ENCODE measurements at regions not wholly inside any gene's neighbourhood (a gene's known extent, or its start where the extent isn't known, plus 50 kb on each side); places are given as distances from the start of the nearest gene placed in this dataset.
"Not testable (repeated sequence)": the region's sequence is repeated elsewhere in the genome, so short reads cannot be mapped to it uniquely, and the experiment has no call there.

GRCh38 chr17:70493277-70493874, 324.0 kb downstream of the KCNJ2 start:
- H3K4me1 ChIP-seq (ENCODE audit: control insufficient read depth in 1 of 2, insufficient read depth in 2 of 2, low read length in 2 of 2) = peaks cover 0 to 2% of the 10 kb centered on the region in 2 donors
- no peaks in the 10 kb centered on the region for H3K9me3 ChIP-seq (ENCODE audit: control insufficient read depth in 1 of 2, low read length in 2 of 2)
- H3K36me3 ChIP-seq (ENCODE audit: control insufficient read depth in 1 of 2, insufficient read depth in 2 of 2, low read length in 2 of 2) = no peaks in the 10 kb centered on the region
- no peak overlapping the region for H3K27ac ChIP-seq (ENCODE audit: low read length)
- H3K4me3 ChIP-seq (ENCODE audit: low read depth in 1 of 2, low read length in 2 of 2) = no peak overlapping the region
- H3K27me3 ChIP-seq (ENCODE audit: low read depth, low read length) = no peaks in the 10 kb centered on the region

GRCh38 chr17:70498631-70499030, 329.3 kb downstream of the KCNJ2 start:
- no peaks in the 10 kb centered on the region for H3K9me3 ChIP-seq (ENCODE audit: control insufficient read depth in 1 of 2, low read length in 2 of 2)
- H3K4me3 ChIP-seq (ENCODE audit: low read depth in 1 of 2, low read length in 2 of 2) = no peak overlapping the region
- no peaks in the 10 kb centered on the region for H3K36me3 ChIP-seq (ENCODE audit: control insufficient read depth in 1 of 2, insufficient read depth in 2 of 2, low read length in 2 of 2)
- H3K27ac ChIP-seq (ENCODE audit: low read length) = no peak overlapping the region
- H3K4me1 ChIP-seq (ENCODE audit: control insufficient read depth in 1 of 2, insufficient read depth in 2 of 2, low read length in 2 of 2) = peaks cover 0 to 5% of the 10 kb centered on the region in 2 donors
- H3K27me3 ChIP-seq (ENCODE audit: low read depth, low read length) = no peaks in the 10 kb centered on the region

GRCh38 chr17:70499067-70499786, 329.9 kb downstream of the KCNJ2 start:
- H3K9me3 ChIP-seq (ENCODE audit: control insufficient read depth in 1 of 2, low read length in 2 of 2) = no peaks in the 10 kb centered on the region
- no peak overlapping the region for H3K27ac ChIP-seq (ENCODE audit: low read length)
- no peaks in the 10 kb centered on the region for H3K27me3 ChIP-seq (ENCODE audit: low read depth, low read length)
- H3K4me3 ChIP-seq (ENCODE audit: low read depth in 1 of 2, low read length in 2 of 2) = no peak overlapping the region
- H3K4me1 ChIP-seq (ENCODE audit: control insufficient read depth in 1 of 2, insufficient read depth in 2 of 2, low read length in 2 of 2) = peaks cover 0 to 5% of the 10 kb centered on the region in 2 donors
- H3K36me3 ChIP-seq (ENCODE audit: control insufficient read depth in 1 of 2, insufficient read depth in 2 of 2, low read length in 2 of 2) = no peaks in the 10 kb centered on the region

GRCh38 chr17:70503449-70503848, 334.1 kb downstream of the KCNJ2 start:
- H3K27ac ChIP-seq (ENCODE audit: low read length) = no peak overlapping the region
- H3K9me3 ChIP-seq (ENCODE audit: control insufficient read depth in 1 of 2, low read length in 2 of 2) = no peaks in the 10 kb centered on the region
- no peaks in the 10 kb centered on the region for H3K36me3 ChIP-seq (ENCODE audit: control insufficient read depth in 1 of 2, insufficient read depth in 2 of 2, low read length in 2 of 2)
- H3K27me3 ChIP-seq (ENCODE audit: low read depth, low read length) = no peaks in the 10 kb centered on the region
- peaks cover 0 to 2% of the 10 kb centered on the region in 2 donors for H3K4me1 ChIP-seq (ENCODE audit: control insufficient read depth in 1 of 2, insufficient read depth in 2 of 2, low read length in 2 of 2)
- no peak overlapping the region for H3K4me3 ChIP-seq (ENCODE audit: low read depth in 1 of 2, low read length in 2 of 2)

- Histone ChIP-seq H3K9me3 (ENCODE audit: control insufficient read depth in 1 of 2, low read length in 2 of 2) (no peaks in the 10 kb centered on the region), H3K36me3 (ENCODE audit: control insufficient read depth in 1 of 2, insufficient read depth in 2 of 2, low read length in 2 of 2) (no peaks in the 10 kb centered on the region), H3K4me3 (ENCODE audit: low read depth in 1 of 2, low read length in 2 of 2) (no peak overlapping the region), H3K27ac (ENCODE audit: low read length) (no peak overlapping the region), H3K4me1 (ENCODE audit: control insufficient read depth in 1 of 2, insufficient read depth in 2 of 2, low read length in 2 of 2) (no peaks in the 10 kb centered on the region), H3K27me3 (ENCODE audit: low read depth, low read length) (no peaks in the 10 kb centered on the region)
Measured at GRCh38 chr17:70510288-70510687, 341.0 kb downstream of the KCNJ2 start.

GRCh38 chr17:70517816-70518215, 348.5 kb downstream of the KCNJ2 start:
- H3K36me3 ChIP-seq (ENCODE audit: control insufficient read depth in 1 of 2, insufficient read depth in 2 of 2, low read length in 2 of 2) = no peaks in the 10 kb centered on the region
- no peaks in the 10 kb centered on the region for H3K9me3 ChIP-seq (ENCODE audit: control insufficient read depth in 1 of 2, low read length in 2 of 2)
- H3K27ac ChIP-seq (ENCODE audit: low read length) = no peak overlapping the region

GRCh38 chr17:70519300-70519699, 350.0 kb downstream of the KCNJ2 start:
- Histone ChIP-seq H3K27me3 (ENCODE audit: low read depth, low read length) (no peaks in the 10 kb centered on the region), H3K27ac (ENCODE audit: low read length) (no peak overlapping the region), H3K36me3 (ENCODE audit: control insufficient read depth in 1 of 2, insufficient read depth in 2 of 2, low read length in 2 of 2) (no peaks in the 10 kb centered on the region), H3K9me3 (ENCODE audit: control insufficient read depth in 1 of 2, low read length in 2 of 2) (no peaks in the 10 kb centered on the region), H3K4me1 (ENCODE audit: control insufficient read depth in 1 of 2, insufficient read depth in 2 of 2, low read length in 2 of 2) (no peaks in the 10 kb centered on the region), H3K4me3 (ENCODE audit: low read depth in 1 of 2, low read length in 2 of 2) (no peak overlapping the region)

More at GRCh38 chr17:70517816-70518215, 348.5 kb downstream of the KCNJ2 start:
- no peaks in the 10 kb centered on the region for H3K4me1 ChIP-seq (ENCODE audit: control insufficient read depth in 1 of 2, insufficient read depth in 2 of 2, low read length in 2 of 2)
- H3K4me3 ChIP-seq (ENCODE audit: low read depth in 1 of 2, low read length in 2 of 2) = no peak overlapping the region
- no peaks in the 10 kb centered on the region for H3K27me3 ChIP-seq (ENCODE audit: low read depth, low read length)

- no peaks in the 10 kb centered on the region for H3K4me1 ChIP-seq (ENCODE audit: control insufficient read depth in 1 of 2, insufficient read depth in 2 of 2, low read length in 2 of 2)
- H3K9me3 ChIP-seq (ENCODE audit: control insufficient read depth in 1 of 2, low read length in 2 of 2) = no peaks in the 10 kb centered on the region
- H3K27ac ChIP-seq (ENCODE audit: low read length) = no peak overlapping the region
- H3K27me3 ChIP-seq (ENCODE audit: low read depth, low read length) = no peaks in the 10 kb centered on the region
- no peak overlapping the region for H3K4me3 ChIP-seq (ENCODE audit: low read depth in 1 of 2, low read length in 2 of 2)
- H3K36me3 ChIP-seq (ENCODE audit: control insufficient read depth in 1 of 2, insufficient read depth in 2 of 2, low read length in 2 of 2) = no peaks in the 10 kb centered on the region
Measured at GRCh38 chr17:70520447-70520846, 351.1 kb downstream of the KCNJ2 start.

- H3K27me3 ChIP-seq (ENCODE audit: low read depth, low read length) = no peaks in the 10 kb centered on the region
- no peak overlapping the region for H3K27ac ChIP-seq (ENCODE audit: low read length)
- no peaks in the 10 kb centered on the region for H3K4me1 ChIP-seq (ENCODE audit: control insufficient read depth in 1 of 2, insufficient read depth in 2 of 2, low read length in 2 of 2)
- H3K9me3 ChIP-seq (ENCODE audit: control insufficient read depth in 1 of 2, low read length in 2 of 2) = no peaks in the 10 kb centered on the region
- H3K36me3 ChIP-seq (ENCODE audit: control insufficient read depth in 1 of 2, insufficient read depth in 2 of 2, low read length in 2 of 2) = no peaks in the 10 kb centered on the region
- H3K4me3 ChIP-seq (ENCODE audit: low read depth in 1 of 2, low read length in 2 of 2) = no peak overlapping the region
Measured at GRCh38 chr17:70520956-70521355, 351.6 kb downstream of the KCNJ2 start.

GRCh38 chr17:70521821-70522256, 352.5 kb downstream of the KCNJ2 start:
- no peaks in the 10 kb centered on the region for H3K36me3 ChIP-seq (ENCODE audit: control insufficient read depth in 1 of 2, insufficient read depth in 2 of 2, low read length in 2 of 2)
- H3K27ac ChIP-seq (ENCODE audit: low read length) = no peak overlapping the region
- H3K27me3 ChIP-seq (ENCODE audit: low read depth, low read length) = no peaks in the 10 kb centered on the region
- no peaks in the 10 kb centered on the region for H3K9me3 ChIP-seq (ENCODE audit: control insufficient read depth in 1 of 2, low read length in 2 of 2)
- no peak overlapping the region for H3K4me3 ChIP-seq (ENCODE audit: low read depth in 1 of 2, low read length in 2 of 2)
- no peaks in the 10 kb centered on the region for H3K4me1 ChIP-seq (ENCODE audit: control insufficient read depth in 1 of 2, insufficient read depth in 2 of 2, low read length in 2 of 2)

- no peaks in the 10 kb centered on the region for H3K9me3 ChIP-seq (ENCODE audit: control insufficient read depth in 1 of 2, low read length in 2 of 2)
- no peaks in the 10 kb centered on the region for H3K27me3 ChIP-seq (ENCODE audit: low read depth, low read length)
- no peaks in the 10 kb centered on the region for H3K36me3 ChIP-seq (ENCODE audit: control insufficient read depth in 1 of 2, insufficient read depth in 2 of 2, low read length in 2 of 2)
- no peak overlapping the region for H3K4me3 ChIP-seq (ENCODE audit: low read depth in 1 of 2, low read length in 2 of 2)
- H3K4me1 ChIP-seq (ENCODE audit: control insufficient read depth in 1 of 2, insufficient read depth in 2 of 2, low read length in 2 of 2) = no peaks in the 10 kb centered on the region
- H3K27ac ChIP-seq (ENCODE audit: low read length) = no peak overlapping the region
Measured at GRCh38 chr17:70523426-70523825, 354.1 kb downstream of the KCNJ2 start.

- H3K4me3 ChIP-seq (ENCODE audit: low read depth in 1 of 2, low read length in 2 of 2); H3K27me3 ChIP-seq (ENCODE audit: low read depth, low read length); H3K9me3 ChIP-seq (ENCODE audit: control insufficient read depth in 1 of 2, low read length in 2 of 2); H3K4me1 ChIP-seq (ENCODE audit: control insufficient read depth in 1 of 2, insufficient read depth in 2 of 2, low read length in 2 of 2); H3K36me3 ChIP-seq (ENCODE audit: control insufficient read depth in 1 of 2, insufficient read depth in 2 of 2, low read length in 2 of 2); H3K27ac ChIP-seq (ENCODE audit: low read length): not testable (repeated sequence)
Measured at GRCh38 chr17:70525035-70525434, 355.7 kb downstream of the KCNJ2 start.
